HCT116 (cell line): ENCODE measurements at regions not wholly inside any gene's neighbourhood (a gene's known extent, or its start where the extent isn't known, plus 50 kb on each side); places are given as distances from the start of the nearest gene placed in this dataset.

Source experiments
- CEBPB ChIP-seq: IDR thresholded peaks from 2 replicates; pipeline ENCODE4 v1.6.1; 2012; ENCODE audit warnings: low read depth
- EZH2 ChIP-seq: fragments of 200-600 bp; sonication (generic); IDR thresholded peaks from 2 replicates; pipeline ENCODE4 v1.6.1; 2017; ENCODE audit warnings: antibody characterized with exemption, mixed run types
- JUND ChIP-seq: IDR thresholded peaks from 2 replicates; pipeline ENCODE4 v1.6.1; 2012
- POLR2A ChIP-seq: IDR thresholded peaks from 2 replicates; pipeline ENCODE4 v1.7.0; 2011; ENCODE audit warnings: borderline replicate concordance; ENCODE audit not compliant: insufficient read depth, insufficient read length; ENCODE audit errors: extremely low read depth
- POLR2AphosphoS5 ChIP-seq: IDR thresholded peaks from 2 replicates; pipeline ENCODE4 v1.6.1; 2011; ENCODE audit warnings: mild to moderate bottlenecking, low read depth, low read length, moderate library complexity
- SP1 ChIP-seq: IDR thresholded peaks from 2 replicates; pipeline ENCODE4 v1.6.1; 2012; ENCODE audit warnings: low read depth
- TCF7L2 ChIP-seq: IDR thresholded peaks from 2 replicates; pipeline ENCODE4 v1.7.0; 2011; ENCODE audit warnings: borderline replicate concordance, inconsistent platforms; ENCODE audit not compliant: insufficient read depth, insufficient read length; ENCODE audit errors: extremely low read depth
- YY1 ChIP-seq: IDR thresholded peaks from 2 replicates; pipeline ENCODE4 v1.6.1; 2011; ENCODE audit warnings: low read length, low read depth, moderate library complexity, mild to moderate bottlenecking; ENCODE audit not compliant: insufficient replicate concordance; ENCODE audit errors: extremely low read depth
- TF ChIP-seq, protein P1 (sequence below), 3 experiments: fragments of 200-600 bp in 1 of 3; sonication (generic) in 1 of 3; IDR thresholded peaks in 2 of 3; conservative IDR thresholded peaks in 1 of 3; 2 replicates each; pipeline ENCODE4 v1.5.1; 2012 to 2017; ENCODE audit warnings: low read depth in 2 of 3, low read length in 2 of 3, antibody characterized with exemption in 1 of 3, borderline replicate concordance in 1 of 3, control low read depth in 1 of 3, mild to moderate bottlenecking in 1 of 3, mixed read lengths in 1 of 3, mixed run types in 1 of 3, moderate library complexity in 1 of 3; ENCODE audit not compliant: insufficient read depth in 1 of 3
- TF ChIP-seq, protein P2 (sequence below): IDR thresholded peaks from 2 replicates; pipeline ENCODE4 v1.6.1; 2012

DNA sequence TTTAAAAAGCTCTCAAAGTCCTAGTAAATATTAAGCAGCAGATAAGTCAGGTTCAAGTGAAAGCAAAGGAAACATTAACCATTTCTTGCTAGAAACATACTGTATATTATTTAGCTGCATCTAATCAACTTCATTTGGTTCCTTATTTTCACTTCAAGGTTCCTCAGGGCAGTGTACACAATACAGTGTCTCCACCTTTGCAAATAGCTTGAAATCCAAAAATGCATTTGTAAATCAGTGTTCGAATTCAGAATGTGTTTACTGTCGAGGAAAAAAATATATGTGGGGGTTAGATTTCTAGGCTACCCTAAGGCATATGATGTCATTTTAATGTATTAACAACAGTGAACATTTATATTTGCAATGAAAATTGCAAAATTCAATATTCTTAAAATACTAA lies 436.0 kb downstream of the CETN3 start:
- no peak for TF ChIP-seq YY1
- TF ChIP-seq, protein P1, sequence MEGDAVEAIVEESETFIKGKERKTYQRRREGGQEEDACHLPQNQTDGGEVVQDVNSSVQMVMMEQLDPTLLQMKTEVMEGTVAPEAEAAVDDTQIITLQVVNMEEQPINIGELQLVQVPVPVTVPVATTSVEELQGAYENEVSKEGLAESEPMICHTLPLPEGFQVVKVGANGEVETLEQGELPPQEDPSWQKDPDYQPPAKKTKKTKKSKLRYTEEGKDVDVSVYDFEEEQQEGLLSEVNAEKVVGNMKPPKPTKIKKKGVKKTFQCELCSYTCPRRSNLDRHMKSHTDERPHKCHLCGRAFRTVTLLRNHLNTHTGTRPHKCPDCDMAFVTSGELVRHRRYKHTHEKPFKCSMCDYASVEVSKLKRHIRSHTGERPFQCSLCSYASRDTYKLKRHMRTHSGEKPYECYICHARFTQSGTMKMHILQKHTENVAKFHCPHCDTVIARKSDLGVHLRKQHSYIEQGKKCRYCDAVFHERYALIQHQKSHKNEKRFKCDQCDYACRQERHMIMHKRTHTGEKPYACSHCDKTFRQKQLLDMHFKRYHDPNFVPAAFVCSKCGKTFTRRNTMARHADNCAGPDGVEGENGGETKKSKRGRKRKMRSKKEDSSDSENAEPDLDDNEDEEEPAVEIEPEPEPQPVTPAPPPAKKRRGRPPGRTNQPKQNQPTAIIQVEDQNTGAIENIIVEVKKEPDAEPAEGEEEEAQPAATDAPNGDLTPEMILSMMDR (IDR thresholded peaks at IDR 0.05 in 2 of 3, conservative IDR thresholded peaks at IDR 0.05 in 1 of 3; ENCODE audit: borderline replicate concordance in 1 of 3, insufficient read depth in 1 of 3, low read depth in 2 of 3, low read length in 2 of 3) = no peak
- TF ChIP-seq, protein P2, sequence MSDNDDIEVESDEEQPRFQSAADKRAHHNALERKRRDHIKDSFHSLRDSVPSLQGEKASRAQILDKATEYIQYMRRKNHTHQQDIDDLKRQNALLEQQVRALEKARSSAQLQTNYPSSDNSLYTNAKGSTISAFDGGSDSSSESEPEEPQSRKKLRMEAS = no peak
- no peak for TF ChIP-seq SP1
- no peak for TF ChIP-seq POLR2A
- no peak for TF ChIP-seq TCF7L2
- no peak for TF ChIP-seq POLR2AphosphoS5
- TF ChIP-seq EZH2 = no peak
- no peak for TF ChIP-seq JUND
- no peak for TF ChIP-seq CEBPB
